SU-DHL-6 (cell line): ENCODE measurements at regions not wholly inside any gene's neighbourhood (a gene's known extent, or its start where the extent isn't known, plus 50 kb on each side); places are given as distances from the start of the nearest gene placed in this dataset.
"Not testable (repeated sequence)": the region's sequence is repeated elsewhere in the genome, so short reads cannot be mapped to it uniquely, and the experiment has no call there.

Experiments used
- H2AFZ ChIP-seq: fragments of 200-600 bp; sonication (generic); 2 replicates; pipeline ENCODE4 v1.6.1; 2014; ENCODE audit warnings: low read depth, mild to moderate bottlenecking, moderate library complexity, mixed read lengths, antibody characterized with exemption, low read length; ENCODE audit not compliant: severe bottlenecking
- H3F3A ChIP-seq: fragments of 200-600 bp; shearing (Covaris generic); 2 replicates; pipeline ENCODE4 v1.6.0; 2016; ENCODE audit warnings: antibody characterized with exemption, mild to moderate bottlenecking; ENCODE audit not compliant: insufficient read depth
- H3K27ac ChIP-seq: fragments of 200-600 bp; sonication (generic); 2 replicates; pipeline ENCODE4 v1.5.1; 2016; ENCODE audit warnings: low read depth, mild to moderate bottlenecking, low read length, moderate library complexity, mixed read lengths
- H3K27me3 ChIP-seq: fragments of 200-600 bp; sonication (generic), shearing (Covaris generic); 2 replicates; pipeline ENCODE4 v1.6.0; 2014; ENCODE audit warnings: mild to moderate bottlenecking, low read length
- H3K36me3 ChIP-seq: fragments of 200-600 bp; sonication (generic); 2 replicates; pipeline ENCODE4 v1.6.1; 2014; ENCODE audit warnings: mild to moderate bottlenecking, low read length, mixed read lengths
- H3K4me2 ChIP-seq: fragments of 300-600, 200-600 bp; shearing (Covaris generic), sonication (generic); 2 replicates; pipeline ENCODE4 v1.6.0; 2014; ENCODE audit warnings: low read length, low read depth, mild to moderate bottlenecking; ENCODE audit not compliant: poor library complexity, severe bottlenecking
- H3K4me3 ChIP-seq: fragments of 200-600 bp; sonication (generic); 2 replicates; pipeline ENCODE4 v1.5.1; 2014; ENCODE audit warnings: antibody characterized with exemption, low read length, mild to moderate bottlenecking, mixed read lengths; ENCODE audit not compliant: insufficient read depth, poor library complexity, severe bottlenecking
- H3K79me2 ChIP-seq: fragments of 200-600 bp; sonication (generic); 2 replicates; pipeline ENCODE4 v1.6.1; 2014; ENCODE audit warnings: mild to moderate bottlenecking, low read length, moderate library complexity; ENCODE audit not compliant: insufficient read depth
- H3K9ac ChIP-seq: fragments of 200-600 bp; sonication (generic); 2 replicates; pipeline ENCODE4 v1.7.0; 2014; ENCODE audit warnings: mild to moderate bottlenecking, low read length
- H3K9me2 ChIP-seq: fragments of 200-600 bp; sonication (generic); replicated peaks from 2 replicates; pipeline ENCODE4 v1.6.1; 2014; ENCODE audit warnings: low read length; ENCODE audit not compliant: insufficient read depth
- H3K9me3 ChIP-seq: fragments of 200-600 bp; sonication (generic); 2 replicates; pipeline ENCODE4 v1.6.1; 2014; ENCODE audit warnings: low read length, mixed read lengths; ENCODE audit not compliant: insufficient read depth
- H4K20me1 ChIP-seq: fragments of 200-600 bp; sonication (generic); 2 replicates; pipeline ENCODE4 v1.6.1; 2014; ENCODE audit warnings: low read depth, mild to moderate bottlenecking, antibody characterized with exemption, low read length, moderate library complexity, mixed read lengths
- CTCF ChIP-seq: fragments of 200-600 bp; sonication (generic); IDR thresholded peaks from one replicate; pipeline ENCODE4 v1.5.1; 2017; ENCODE audit warnings: antibody characterized with exemption, mild to moderate bottlenecking, low read length, moderate library complexity; ENCODE audit not compliant: insufficient read depth, poor library complexity, severe bottlenecking
- EZH2phosphoT487 ChIP-seq: fragments of 200-600 bp; sonication (generic), shearing (Covaris generic); conservative IDR thresholded peaks from 2 replicates; pipeline ENCODE4 v1.6.1; 2018; ENCODE audit warnings: mild to moderate bottlenecking, antibody characterized with exemption, low read length, moderate library complexity, mixed read lengths

GRCh38 chr6:144467172-144467762 lies 182.1 kb downstream of the UTRN start:
- no peak overlapping the region for H2AFZ ChIP-seq
- H3K9ac ChIP-seq: no peak overlapping the region
- H3K79me2 ChIP-seq: no peaks in the 10 kb centered on the region
- H4K20me1 ChIP-seq: no peaks in the 10 kb centered on the region
- no peaks in the 10 kb centered on the region for H3K9me2 ChIP-seq
- no peaks in the 10 kb centered on the region for H3F3A ChIP-seq
- H3K27me3 ChIP-seq: no peaks in the 10 kb centered on the region
- no peak overlapping the region for H3K4me2 ChIP-seq
- H3K27ac ChIP-seq: no peak overlapping the region
- no peaks in the 10 kb centered on the region for H3K9me3 ChIP-seq
- H3K4me3 ChIP-seq: no peak overlapping the region
- TF ChIP-seq CTCF (no peak), EZH2phosphoT487 (no peak)
- no peaks in the 10 kb centered on the region for H3K36me3 ChIP-seq

DNA sequence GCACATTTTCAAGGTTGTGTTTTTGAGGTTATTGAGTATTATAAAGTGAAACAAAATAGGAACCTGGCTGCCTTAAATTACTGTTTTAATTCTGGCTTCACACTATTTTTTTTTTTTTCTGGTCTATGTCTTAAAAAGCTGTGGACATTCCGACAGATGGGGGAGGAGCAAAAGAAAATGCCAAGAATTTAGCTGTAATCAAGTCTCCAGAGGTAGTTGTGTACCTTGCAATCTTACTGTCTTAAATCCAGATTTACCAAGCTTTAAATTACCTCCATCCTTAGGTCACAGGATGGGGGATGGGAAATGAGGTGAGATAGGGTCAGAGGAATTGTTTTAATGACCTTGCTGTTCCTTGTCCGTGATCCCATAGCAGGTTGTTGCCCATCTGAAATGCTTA lies 182.8 kb downstream of the UTRN start:
- Histone ChIP-seq H3K27me3 (no peaks in the 10 kb centered on the region), H3F3A (no peaks in the 10 kb centered on the region), H3K4me3 (no peak overlapping the region), H3K9me3 (no peaks in the 10 kb centered on the region), H3K9me2 (no peaks in the 10 kb centered on the region), H3K36me3 (no peaks in the 10 kb centered on the region), H2AFZ (no peak overlapping the region), H4K20me1 (no peaks in the 10 kb centered on the region), H3K9ac (no peak overlapping the region), H3K27ac (no peak overlapping the region), H3K4me2 (no peak overlapping the region), H3K79me2 (no peaks in the 10 kb centered on the region)
- TF ChIP-seq CTCF (no peak), EZH2phosphoT487 (no peak)

- Histone ChIP-seq H2AFZ (no peak overlapping the region), H3K9me2 (no peaks in the 10 kb centered on the region), H3K79me2 (no peaks in the 10 kb centered on the region), H3F3A (no peaks in the 10 kb centered on the region), H3K9me3 (no peaks in the 10 kb centered on the region), H4K20me1 (no peaks in the 10 kb centered on the region), H3K27ac (no peak overlapping the region), H3K27me3 (no peaks in the 10 kb centered on the region), H3K36me3 (no peaks in the 10 kb centered on the region), H3K9ac (no peak overlapping the region), H3K4me3 (no peak overlapping the region), H3K4me2 (no peak overlapping the region)
- TF ChIP-seq CTCF: no peak
These were observed 183.6 kb downstream of the UTRN start for GRCh38 chr6:144468709-144469108.

DNA sequence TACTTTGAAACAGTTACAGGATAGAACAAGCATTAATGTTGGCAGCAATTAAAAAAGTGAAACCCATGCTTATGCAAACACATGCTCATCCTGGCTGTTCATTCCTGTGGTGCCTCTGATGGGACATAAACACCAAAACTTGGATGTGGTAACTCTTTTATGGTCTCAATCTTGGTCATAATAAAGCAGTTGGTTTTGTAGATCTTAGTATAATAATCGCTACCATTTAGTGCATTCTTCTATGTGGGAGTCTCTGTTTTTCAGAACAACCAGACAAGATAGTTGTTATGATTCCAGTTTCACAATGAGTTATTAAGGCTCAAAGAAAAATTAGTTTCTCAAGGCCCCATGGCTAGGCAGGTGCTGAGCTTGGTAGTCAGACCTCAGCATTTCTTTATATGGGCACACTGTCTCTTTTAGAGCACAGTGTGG lies 184.0 kb downstream of the UTRN start:
- Histone ChIP-seq H3K36me3 (no peaks in the 10 kb centered on the region), H3K4me3 (no peak overlapping the region), H3K9ac (no peak overlapping the region), H3K9me2 (no peaks in the 10 kb centered on the region), H3K4me2 (no peak overlapping the region), H3K9me3 (no peaks in the 10 kb centered on the region), H4K20me1 (no peaks in the 10 kb centered on the region), H3F3A (no peaks in the 10 kb centered on the region), H3K79me2 (no peaks in the 10 kb centered on the region), H2AFZ (no peak overlapping the region), H3K27ac (no peak overlapping the region), H3K27me3 (no peaks in the 10 kb centered on the region)
- no peak for TF ChIP-seq EZH2phosphoT487
- TF ChIP-seq CTCF: no peak

GRCh38 chr6:144470201-144470600 lies 185.1 kb downstream of the UTRN start:
- H3K36me3 ChIP-seq, H3K4me2 ChIP-seq, H4K20me1 ChIP-seq, H3K9me2 ChIP-seq, H3K9me3 ChIP-seq, H3F3A ChIP-seq, H2AFZ ChIP-seq, H3K4me3 ChIP-seq, H3K9ac ChIP-seq, H3K79me2 ChIP-seq, H3K27me3 ChIP-seq, H3K27ac ChIP-seq: not testable (repeated sequence)
